ENCODE measurements at regions not wholly inside any gene's neighbourhood (a gene's known extent, or its start where the extent isn't known, plus 50 kb on each side); places are given as distances from the start of the nearest gene placed in this dataset.

- ChIA-PET CTCF (no interaction called here), POLR2A (no interaction called here)
- Mint-ChIP-seq H3K9me3 (ENCODE audit: unreplicated experiment) (peaks cover 8% of the 10 kb centered on the region), H3K4me3 (ENCODE audit: unreplicated experiment) (no peak overlapping the region), H3K4me1 (ENCODE audit: low read depth, unreplicated experiment) (no peaks in the 10 kb centered on the region), H3K27ac (ENCODE audit: unreplicated experiment) (no peak overlapping the region), H3K36me3 (ENCODE audit: insufficient read depth, unreplicated experiment) (no peaks in the 10 kb centered on the region), H3K27me3 (ENCODE audit: insufficient read depth, unreplicated experiment) (no peaks in the 10 kb centered on the region)
- no peaks in the 10 kb centered on the region for H3K4me1 ChIP-seq
- intact Hi-C loops (cut with micrococcal nuclease; ENCODE audit: unreplicated experiment): no loop called here
- H3K9me3 ChIP-seq: no peaks in the 10 kb centered on the region
- H3K36me3 ChIP-seq (ENCODE audit: control insufficient read depth, insufficient read depth, low read length): no peaks in the 10 kb centered on the region
- no peaks in the 10 kb centered on the region for H3K27me3 ChIP-seq (replicated peaks; ENCODE audit: control insufficient read depth, insufficient read depth, low read length)
- BruUV-seq (replicated peaks): no TSS peak
- no peak for TF ChIP-seq CTCF (IDR thresholded peaks at IDR 0.05; ENCODE audit: insufficient read depth in 1 of 2, low read depth in 1 of 2, low read length in 1 of 2, severe bottlenecking in 1 of 2, unreplicated experiment in 1 of 2)
- no peak for DNase-seq
- no peak overlapping the region for H3K4me3 ChIP-seq (ENCODE audit: low read depth, low read length)
Measured at GRCh38 chr21:17191346-17191993, 321.4 kb upstream of the CXADR start.

- TF ChIP-seq CTCF (IDR thresholded peaks at IDR 0.05; ENCODE audit: insufficient read depth in 1 of 2, low read depth in 1 of 2, low read length in 1 of 2, severe bottlenecking in 1 of 2, unreplicated experiment in 1 of 2): no peak
- no TSS peak for BruUV-seq (replicated peaks)
- intact Hi-C loops (cut with micrococcal nuclease; ENCODE audit: unreplicated experiment): no loop called here
- no peak overlapping the region for H3K4me3 ChIP-seq (ENCODE audit: low read depth, low read length)
- no peaks in the 10 kb centered on the region for H3K36me3 ChIP-seq (ENCODE audit: control insufficient read depth, insufficient read depth, low read length)
- DNase-seq: no peak
- Mint-ChIP-seq H3K9me3 (ENCODE audit: unreplicated experiment) (no peaks in the 10 kb centered on the region), H3K27ac (ENCODE audit: unreplicated experiment) (no peak overlapping the region), H3K27me3 (ENCODE audit: insufficient read depth, unreplicated experiment) (peaks cover 3% of the 10 kb centered on the region), H3K4me3 (ENCODE audit: unreplicated experiment) (no peak overlapping the region), H3K4me1 (ENCODE audit: low read depth, unreplicated experiment) (no peaks in the 10 kb centered on the region), H3K36me3 (ENCODE audit: insufficient read depth, unreplicated experiment) (no peaks in the 10 kb centered on the region)
- H3K9me3 ChIP-seq: no peaks in the 10 kb centered on the region
- CTCF ChIA-PET: no interaction called here
- POLR2A ChIA-PET: no interaction called here
- no peaks in the 10 kb centered on the region for H3K4me1 ChIP-seq
- no peaks in the 10 kb centered on the region for H3K27me3 ChIP-seq (replicated peaks; ENCODE audit: control insufficient read depth, insufficient read depth, low read length)
Measured at GRCh38 chr21:17195351-17195750, 317.5 kb upstream of the CXADR start.

- Mint-ChIP-seq H3K27me3 (ENCODE audit: insufficient read depth, unreplicated experiment) (peaks cover 3% of the 10 kb centered on the region), H3K27ac (ENCODE audit: unreplicated experiment) (no peak overlapping the region), H3K4me3 (ENCODE audit: unreplicated experiment) (no peak overlapping the region), H3K4me1 (ENCODE audit: low read depth, unreplicated experiment) (no peaks in the 10 kb centered on the region), H3K9me3 (ENCODE audit: unreplicated experiment) (no peaks in the 10 kb centered on the region), H3K36me3 (ENCODE audit: insufficient read depth, unreplicated experiment) (no peaks in the 10 kb centered on the region)
- intact Hi-C loops (cut with micrococcal nuclease; ENCODE audit: unreplicated experiment): no loop called here
- TF ChIP-seq CTCF (IDR thresholded peaks at IDR 0.05; ENCODE audit: insufficient read depth in 1 of 2, low read depth in 1 of 2, low read length in 1 of 2, severe bottlenecking in 1 of 2, unreplicated experiment in 1 of 2): no peak
- ChIA-PET POLR2A (no interaction called here), CTCF (no interaction called here)
- Histone ChIP-seq H3K4me1 (no peaks in the 10 kb centered on the region), H3K36me3 (ENCODE audit: control insufficient read depth, insufficient read depth, low read length) (no peaks in the 10 kb centered on the region), H3K27me3 (replicated peaks; ENCODE audit: control insufficient read depth, insufficient read depth, low read length) (no peaks in the 10 kb centered on the region), H3K9me3 (no peaks in the 10 kb centered on the region), H3K4me3 (ENCODE audit: low read depth, low read length) (no peak overlapping the region)
- DNase-seq: no peak
- no TSS peak for BruUV-seq (replicated peaks)
Measured at GRCh38 chr21:17195976-17196375, 316.9 kb upstream of the CXADR start.
